ENCODE measurements at regions not wholly inside any gene's neighbourhood (a gene's known extent, or its start where the extent isn't known, plus 50 kb on each side); places are given as distances from the start of the nearest gene placed in this dataset.

DNA sequence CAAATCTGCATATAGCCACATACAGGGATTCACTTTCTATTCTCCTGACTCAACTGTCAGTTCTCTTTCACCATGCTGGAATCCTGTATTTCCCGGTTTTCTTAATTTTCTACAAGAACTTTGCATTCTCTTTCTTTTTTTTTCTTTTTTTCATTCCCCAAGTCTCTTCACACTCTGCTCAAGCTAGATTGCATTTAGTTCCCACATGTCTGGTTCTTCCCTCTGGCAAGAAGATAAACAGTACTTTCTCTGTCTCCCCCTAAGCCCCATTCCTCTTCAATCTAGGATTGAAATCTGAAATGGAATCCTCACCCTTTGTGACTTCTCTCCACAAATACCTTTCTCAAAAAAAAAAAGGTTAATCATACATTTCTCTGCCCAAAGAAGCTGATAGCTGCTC is 64.2 kb upstream of the SLC12A2 start:
- H3K9me3 Mint-ChIP-seq = no peaks in the 10 kb centered on the region
- H3K27ac Mint-ChIP-seq = no peak overlapping the region
- no peak overlapping the region for H3K4me3 Mint-ChIP-seq
- ATAC-seq = no peak
- H3K27me3 Mint-ChIP-seq = no peaks in the 10 kb centered on the region
- POLR2A ChIA-PET = no interaction called here
- peaks cover 5 to 21% (median 13%) of the 10 kb centered on the region in 3 donors for H3K36me3 Mint-ChIP-seq
- H3K4me1 Mint-ChIP-seq = peaks cover 0 to 6% (median 0%) of the 10 kb centered on the region in 4 donors
- DNase-seq = no peak

DNA sequence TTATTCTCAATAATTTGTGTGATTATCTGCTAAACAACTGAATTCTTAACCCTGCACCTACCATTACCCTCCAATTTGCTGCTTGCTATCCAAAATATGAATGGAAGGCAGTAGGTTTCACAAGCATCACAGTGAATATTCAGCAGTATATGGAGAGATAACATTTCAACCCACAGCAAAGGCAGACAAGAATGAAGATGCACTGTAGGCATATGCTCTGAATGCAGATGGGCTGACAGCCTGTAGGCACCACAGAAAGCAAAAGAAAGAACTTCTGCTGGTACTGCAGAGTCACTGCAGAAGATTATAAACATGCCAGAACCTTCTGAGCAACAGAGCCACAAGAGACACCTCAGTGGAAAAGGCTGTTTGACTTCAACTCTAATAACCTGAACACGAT is 63.6 kb upstream of the SLC12A2 start:
- Mint-ChIP-seq H3K4me3 (no peak overlapping the region), H3K27me3 (no peaks in the 10 kb centered on the region), H3K9me3 (no peaks in the 10 kb centered on the region), H3K27ac (no peak overlapping the region), H3K4me1 (peaks cover 0 to 6% (median 0%) of the 10 kb centered on the region in 4 donors), H3K36me3 (peaks cover 5 to 27% (median 17%) of the 10 kb centered on the region in 3 donors)
- ATAC-seq (no peak), DNase-seq (no peak)
- POLR2A ChIA-PET = no interaction called here

DNA sequence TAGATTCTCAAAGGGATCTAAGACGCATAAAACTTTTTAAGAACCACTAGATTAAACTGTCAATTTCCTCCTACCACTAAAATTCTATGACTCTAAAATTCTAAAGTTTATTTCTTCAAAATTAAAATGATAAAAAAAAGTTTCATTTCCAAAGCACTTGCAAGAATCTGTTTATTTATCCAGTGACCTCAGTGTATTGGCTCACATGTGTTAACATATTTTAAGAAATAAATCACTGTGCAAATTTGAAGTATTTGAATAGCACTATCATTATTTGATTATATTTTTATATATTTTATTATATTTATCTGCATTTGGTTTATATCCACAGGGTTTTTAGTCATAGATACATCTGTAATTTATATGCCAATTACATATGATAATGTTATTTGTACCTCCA is 62.2 kb upstream of the SLC12A2 start:
- no peak overlapping the region for H3K27ac Mint-ChIP-seq
- H3K4me3 Mint-ChIP-seq = no peak overlapping the region
- DNase-seq (no peak), ATAC-seq (no peak)
- no peaks in the 10 kb centered on the region for H3K27me3 Mint-ChIP-seq
- H3K36me3 Mint-ChIP-seq = peaks cover 5 to 27% (median 17%) of the 10 kb centered on the region in 3 donors
- POLR2A ChIA-PET = no interaction called here
- no peaks in the 10 kb centered on the region for H3K4me1 Mint-ChIP-seq
- H3K9me3 Mint-ChIP-seq = no peaks in the 10 kb centered on the region
